HG03565 (cell line): ENCODE measurements at regions not wholly inside any gene's neighbourhood (a gene's known extent, or its start where the extent isn't known, plus 50 kb on each side); places are given as distances from the start of the nearest gene placed in this dataset.
"Not testable (repeated sequence)": the region's sequence is repeated elsewhere in the genome, so short reads cannot be mapped to it uniquely, and the experiment has no call there.

Experiments used
- ATAC-seq: cut with Tn5 transposase; IDR thresholded peaks from one replicate; pipeline ENCODE4 v1.9.1; 2021; ENCODE audit warnings: mild to moderate bottlenecking, moderate library complexity; ENCODE audit not compliant: unreplicated experiment

DNA sequence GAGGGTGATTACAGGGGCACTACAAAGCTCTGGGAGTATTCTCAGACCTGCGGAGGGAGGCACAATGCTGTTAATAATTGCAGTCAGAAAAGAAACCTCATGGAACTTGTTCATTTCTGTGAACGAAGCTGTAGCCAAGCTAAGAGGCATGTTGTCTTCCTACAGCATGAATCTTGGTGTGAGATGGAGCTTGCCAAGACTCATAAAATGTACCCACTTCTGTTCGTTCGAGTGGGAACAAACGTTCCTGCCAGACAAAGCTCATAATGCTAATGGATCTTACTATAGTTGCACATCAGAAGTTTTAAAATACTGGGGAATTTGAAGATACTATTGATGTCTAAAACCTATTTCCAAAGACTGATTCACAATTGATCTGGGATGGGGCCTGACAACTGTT, 489.1 kb downstream of the ZEB2 start:
- no peak for ATAC-seq

DNA sequence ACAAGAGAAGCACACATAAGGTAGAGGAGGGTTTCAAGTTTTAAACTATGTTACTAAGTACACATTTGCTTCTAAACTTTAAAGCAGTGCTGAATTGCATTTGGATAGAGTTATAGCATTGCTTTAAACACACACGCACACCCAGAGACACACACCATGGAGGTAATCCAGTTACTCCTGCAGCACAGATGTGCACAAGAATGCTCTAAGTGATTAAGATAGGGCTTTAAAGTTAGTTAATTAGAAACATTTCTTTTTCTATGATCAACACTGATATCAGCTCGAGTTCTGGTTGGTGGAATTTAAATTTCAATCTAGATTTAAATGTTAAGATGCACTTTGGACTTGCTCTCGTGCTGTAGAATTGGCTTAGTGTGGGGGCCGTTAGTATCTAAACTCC, 492.3 kb downstream of the ZEB2 start:
- ATAC-seq: no peak

DNA sequence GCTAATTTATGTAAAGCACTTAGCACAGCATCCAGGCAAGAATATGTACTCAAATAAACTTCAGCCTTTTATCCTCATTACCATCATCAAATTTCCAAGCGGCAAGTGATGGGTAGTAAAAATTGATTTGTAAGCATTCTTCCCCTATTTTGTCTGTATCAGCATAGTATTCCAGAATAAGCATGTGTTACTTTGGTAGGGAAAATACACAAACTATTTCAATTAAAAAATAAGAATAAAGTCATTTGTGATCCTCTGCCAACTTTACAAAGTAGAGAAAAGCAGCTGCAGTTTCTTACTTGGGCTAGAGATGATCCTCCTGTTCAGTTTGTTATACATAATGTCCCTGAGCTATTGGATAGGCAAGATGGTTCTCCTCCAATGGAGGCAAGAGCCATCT, 493.2 kb downstream of the ZEB2 start:
- ATAC-seq: no peak

DNA sequence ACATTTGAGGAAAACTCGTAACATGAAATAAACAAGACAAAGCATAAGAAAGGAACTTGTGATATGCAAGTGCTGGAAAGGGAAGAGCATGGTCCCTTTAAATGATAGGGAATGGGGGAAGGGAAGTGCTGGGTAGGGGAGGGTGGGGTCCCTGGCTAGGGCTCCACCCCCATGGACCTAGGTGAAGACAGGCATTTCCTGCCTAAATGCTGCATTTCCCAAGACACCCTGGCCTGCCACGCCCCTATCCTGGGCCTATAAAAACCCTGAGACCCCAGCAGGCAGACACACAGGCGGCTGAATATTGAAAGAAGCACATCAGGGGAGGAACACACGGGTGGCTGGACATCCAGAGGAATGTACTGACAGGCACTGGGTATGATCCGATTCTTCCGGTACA, 499.9 kb downstream of the ZEB2 start:
- no peak for ATAC-seq

DNA sequence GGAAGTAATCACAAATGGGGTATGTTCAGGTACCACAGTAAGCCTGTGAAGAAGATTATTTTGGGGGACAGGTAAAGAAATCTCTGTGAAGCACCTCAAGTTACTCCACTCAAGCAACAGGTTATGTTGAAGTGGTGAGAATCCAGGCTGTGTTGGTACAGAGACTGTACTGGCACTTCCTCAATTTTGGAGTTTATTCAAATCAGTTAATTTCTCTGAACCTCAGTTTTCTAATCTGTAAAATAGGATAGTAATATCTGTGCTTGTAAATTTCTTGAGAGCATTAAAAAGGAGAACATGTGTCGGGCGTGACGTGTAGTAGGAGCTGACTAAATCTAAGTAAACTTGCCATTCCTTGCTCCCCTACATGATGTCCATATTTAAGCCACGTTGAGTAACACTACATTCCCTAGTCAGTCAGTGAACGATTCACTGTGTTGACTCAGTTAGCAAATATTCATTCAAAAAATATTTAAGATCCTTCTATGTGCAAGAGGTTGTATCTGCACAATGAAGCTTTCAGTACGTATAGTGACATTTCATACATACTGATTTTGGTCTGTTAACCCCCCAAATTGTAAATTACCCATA, 504.2 kb downstream of the ZEB2 start:
- ATAC-seq: no peak

DNA sequence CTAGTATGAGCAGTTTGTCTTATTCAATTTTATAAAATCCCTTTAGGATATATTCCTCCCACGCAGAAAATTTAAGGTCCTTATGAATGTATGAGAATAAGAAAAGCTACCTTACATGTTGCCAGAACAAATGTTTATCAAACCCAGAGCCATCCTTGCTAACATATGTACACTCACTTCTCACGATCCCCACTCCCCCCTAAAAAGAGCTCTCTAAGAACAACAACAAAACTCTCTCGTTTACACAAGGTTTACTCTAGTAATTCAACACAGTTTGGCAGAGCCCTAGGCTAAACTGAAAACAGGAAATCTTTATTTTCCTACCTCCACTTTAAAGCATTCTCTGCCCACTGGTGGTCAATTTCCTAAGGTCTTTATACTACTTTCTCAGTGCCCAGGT, 504.9 kb downstream of the ZEB2 start:
- ATAC-seq: no peak

DNA sequence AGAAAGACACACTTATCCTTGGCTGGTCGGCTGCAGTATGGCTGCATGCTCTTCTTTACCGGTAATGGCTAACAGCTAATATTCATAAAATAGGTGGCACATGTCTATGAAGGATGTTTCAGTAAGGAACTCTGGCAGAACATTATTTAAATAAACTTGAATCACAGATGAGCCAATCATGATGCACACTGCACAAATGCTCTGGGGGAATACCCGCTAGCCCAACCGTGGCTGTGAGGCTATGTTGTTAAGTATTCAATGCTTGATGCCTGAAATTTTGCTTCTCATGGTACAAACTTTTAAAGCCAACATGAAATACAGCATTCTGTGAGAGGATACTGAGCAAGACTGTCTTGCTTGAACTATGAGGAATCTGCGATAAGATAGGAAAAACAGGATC, 505.8 kb downstream of the ZEB2 start:
- no peak for ATAC-seq

DNA sequence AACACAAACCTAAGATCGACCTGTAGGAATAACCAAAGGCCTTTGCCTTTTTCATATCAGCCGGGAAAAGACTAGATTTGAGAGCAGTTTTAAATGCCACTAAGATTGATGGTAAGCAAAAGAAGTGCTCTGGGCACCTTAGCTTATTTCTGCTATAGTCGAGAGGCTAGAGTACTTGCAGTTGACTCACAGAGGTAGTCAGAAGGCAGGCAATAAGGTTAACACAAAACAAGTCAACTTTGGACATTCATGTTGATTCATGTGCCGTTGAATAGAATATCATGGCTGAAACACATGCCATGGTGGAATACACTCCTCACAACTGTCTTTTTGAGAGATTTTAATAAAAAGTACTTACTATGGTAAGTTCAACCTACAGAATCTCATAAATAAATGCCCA, 507.6 kb downstream of the ZEB2 start:
- no peak for ATAC-seq

DNA sequence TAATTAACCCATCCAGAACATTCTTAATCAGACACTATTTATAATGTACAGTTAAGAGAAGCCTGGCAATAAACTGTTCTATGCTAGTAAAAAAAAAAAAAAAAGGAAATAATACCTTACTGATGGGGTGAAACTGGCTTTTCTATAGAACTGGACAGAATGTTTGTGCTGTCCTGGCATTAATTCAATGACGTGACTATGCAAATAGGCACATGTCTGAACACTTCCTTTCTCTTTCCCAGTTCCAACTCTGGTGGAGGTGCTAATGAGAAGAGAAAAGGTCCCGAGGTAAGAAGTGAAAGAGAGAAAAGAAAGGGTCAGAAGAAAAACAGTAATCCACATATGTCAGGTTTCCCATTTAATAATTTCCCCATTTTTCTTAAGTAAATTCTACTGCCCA, 508.4 kb downstream of the ZEB2 start:
- ATAC-seq: no peak

DNA sequence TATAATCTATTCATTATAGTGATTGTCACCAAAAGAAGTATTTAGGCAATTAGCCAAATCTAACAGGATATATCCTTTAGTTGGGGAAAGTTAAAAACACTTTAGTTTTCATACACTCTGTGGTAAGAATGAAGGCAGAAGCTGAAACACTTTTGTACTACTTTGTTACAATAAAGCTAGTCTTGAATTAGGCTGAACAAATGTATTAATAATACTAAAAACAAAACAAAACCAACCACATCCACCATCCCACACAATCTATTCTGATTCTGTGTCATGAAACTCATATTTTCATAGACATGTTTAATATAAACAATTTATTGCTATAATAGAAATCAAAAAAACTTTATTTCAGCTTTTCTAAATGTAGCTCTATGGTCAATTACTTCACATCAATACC, 508.8 kb downstream of the ZEB2 start:
- no peak for ATAC-seq

DNA sequence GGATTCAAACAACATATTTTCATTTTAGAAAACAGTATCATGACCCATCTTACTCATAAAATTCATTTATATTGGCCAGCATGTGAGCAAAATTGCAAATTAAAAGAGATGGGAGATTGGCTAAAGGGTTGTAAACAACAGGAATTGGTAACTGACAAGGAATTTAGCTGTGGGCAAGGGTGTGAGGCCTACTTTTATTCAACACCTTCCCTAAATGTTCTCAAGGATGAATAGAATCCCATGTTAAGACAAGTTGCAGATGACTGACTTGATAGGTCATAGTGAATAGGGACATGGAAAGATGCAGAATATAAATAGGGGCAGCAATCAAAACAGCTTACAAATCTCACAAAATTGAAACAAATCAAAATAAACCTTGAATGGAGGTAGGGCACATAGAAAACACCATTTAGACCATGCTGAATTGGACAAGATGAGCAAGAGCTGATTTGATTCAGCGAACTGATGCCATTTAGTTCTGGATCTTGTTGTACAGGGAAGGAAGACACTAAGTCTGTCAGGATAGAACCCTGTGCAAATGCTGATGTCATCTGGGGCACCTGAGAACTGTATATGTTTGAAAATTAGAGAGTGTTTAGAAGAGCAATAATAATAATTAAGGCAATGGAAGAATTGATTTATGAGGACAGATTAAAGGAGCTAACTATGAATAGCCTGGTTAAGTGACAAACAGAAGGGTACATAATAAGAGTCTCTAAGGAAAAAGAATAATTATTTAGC, 509.7 kb downstream of the ZEB2 start:
- no peak for ATAC-seq

DNA sequence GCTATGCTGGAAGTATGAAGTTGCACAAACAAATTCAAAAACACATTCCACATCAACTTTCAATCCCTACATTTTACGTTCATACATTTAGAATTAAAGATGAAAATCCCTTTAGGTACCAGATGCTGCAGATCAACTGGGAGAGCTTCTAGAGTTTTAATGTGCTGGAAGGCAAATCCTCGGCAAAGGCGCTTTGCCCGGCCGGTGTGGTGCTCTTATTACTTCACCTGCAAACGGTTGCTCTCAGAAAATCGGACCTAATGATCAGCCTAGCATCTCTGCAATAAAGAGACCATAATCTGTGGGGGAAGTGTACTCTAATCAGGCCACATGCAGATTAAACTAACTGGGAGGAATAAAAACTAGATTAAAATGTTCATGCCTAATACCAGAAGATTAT, 513.8 kb downstream of the ZEB2 start:
- no peak for ATAC-seq

DNA sequence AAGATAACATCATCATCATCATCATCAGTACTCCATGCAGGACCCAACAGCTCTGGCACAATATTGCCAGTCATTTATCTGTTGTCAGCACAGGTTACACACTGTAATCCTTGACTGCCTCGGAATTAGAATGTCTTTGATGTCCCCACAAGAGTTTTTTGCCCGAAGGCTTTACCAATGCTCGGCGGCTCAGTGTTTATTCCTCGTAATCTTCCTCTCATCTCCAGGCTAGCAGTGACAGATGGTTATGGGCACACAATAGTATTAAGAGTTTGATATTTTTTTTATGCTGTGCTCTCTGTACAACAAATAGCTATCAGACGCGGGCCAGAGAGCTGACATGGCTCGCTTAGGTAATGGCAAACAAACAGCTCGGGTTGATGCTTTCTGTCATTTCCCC, 515.2 kb downstream of the ZEB2 start:
- ATAC-seq: no peak

DNA sequence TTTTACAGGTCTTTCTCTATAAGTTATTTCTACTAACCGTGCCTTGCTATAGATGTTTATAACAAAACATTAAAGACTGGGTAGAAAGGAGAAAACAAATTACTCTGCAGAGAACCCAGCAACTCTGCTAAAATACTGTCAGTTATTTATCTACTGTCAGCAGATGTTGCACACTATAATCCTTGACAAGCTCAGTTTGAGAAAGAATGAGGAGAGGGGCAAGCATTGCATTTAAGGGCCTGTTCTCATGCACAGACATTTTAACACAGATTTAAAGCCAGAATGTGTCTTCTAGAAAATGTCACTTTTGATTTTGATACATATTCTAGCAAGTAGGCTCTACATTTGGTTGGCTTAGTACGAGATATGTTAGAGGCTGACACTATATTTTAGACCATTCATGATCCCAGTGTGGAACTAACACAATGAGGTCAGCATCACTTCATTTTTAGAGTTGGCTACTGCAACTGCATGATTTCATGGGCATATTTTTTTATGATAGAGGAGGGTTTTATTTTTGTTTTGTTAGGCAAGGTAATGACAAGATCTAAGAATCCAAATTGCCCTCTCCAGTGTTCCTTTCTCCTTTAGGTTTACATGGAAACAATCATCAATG, 516.4 kb downstream of the ZEB2 start:
- ATAC-seq: no peak

DNA sequence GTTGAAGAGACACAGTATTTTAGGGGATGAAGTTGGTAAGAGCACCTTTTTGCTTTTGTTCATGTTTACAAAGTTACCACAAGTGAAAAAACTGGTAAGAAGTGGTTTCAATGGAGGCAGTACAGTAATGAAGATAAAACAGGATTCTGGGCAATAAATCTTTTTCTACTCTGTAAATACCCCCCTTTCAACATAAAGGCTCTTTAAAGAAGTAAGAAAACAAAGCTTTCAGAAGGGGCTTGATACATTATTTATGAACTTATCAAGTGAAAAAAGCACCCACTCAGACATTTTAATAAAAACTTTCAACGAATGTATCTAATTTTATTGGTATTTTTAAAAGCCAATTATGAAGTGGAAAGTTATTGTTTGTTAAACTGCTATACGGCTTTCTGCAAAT, 522.9 kb downstream of the ZEB2 start:
- ATAC-seq: no peak

DNA sequence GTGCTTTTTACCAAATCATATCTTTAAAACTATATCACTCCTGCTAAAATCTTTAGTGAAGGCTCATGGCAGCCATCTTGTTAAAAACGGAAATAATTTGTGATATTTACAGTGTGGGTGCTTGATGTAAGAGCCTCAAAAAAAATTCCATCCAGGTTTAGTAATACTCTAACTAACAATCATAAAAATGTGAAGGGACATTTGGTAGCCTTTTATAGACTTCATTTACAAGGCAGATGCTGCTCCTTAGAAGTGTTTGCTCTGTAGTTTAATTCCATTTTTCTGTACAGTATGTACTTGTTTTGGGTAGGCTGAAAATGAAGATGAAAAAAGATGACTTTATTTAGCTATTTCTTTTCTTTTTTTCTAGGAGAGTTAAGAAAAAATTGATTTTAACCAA, 525.0 kb downstream of the ZEB2 start:
- ATAC-seq: no peak

DNA sequence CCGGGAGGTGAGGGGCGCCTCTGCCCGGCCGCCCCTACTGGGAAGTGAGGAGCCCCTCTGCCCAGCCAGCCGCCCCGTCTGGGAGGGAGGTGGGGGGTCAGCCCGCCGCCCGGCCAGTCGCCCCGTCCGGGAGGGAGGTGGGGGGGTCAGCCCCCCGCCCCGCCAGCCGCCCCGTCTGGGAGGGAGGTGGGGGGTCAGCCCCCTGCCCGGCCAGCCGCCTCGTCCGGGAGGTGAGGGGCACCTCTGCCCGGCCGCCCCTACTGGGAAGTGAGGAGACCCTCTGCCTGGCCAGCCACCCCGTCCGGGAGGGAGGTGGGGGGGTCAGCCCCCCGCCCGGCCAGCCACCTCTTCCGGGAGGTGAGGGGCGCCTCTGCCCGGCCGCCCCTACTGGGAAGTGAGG, 528.3 kb downstream of the ZEB2 start:
- not testable (repeated sequence) for ATAC-seq

DNA sequence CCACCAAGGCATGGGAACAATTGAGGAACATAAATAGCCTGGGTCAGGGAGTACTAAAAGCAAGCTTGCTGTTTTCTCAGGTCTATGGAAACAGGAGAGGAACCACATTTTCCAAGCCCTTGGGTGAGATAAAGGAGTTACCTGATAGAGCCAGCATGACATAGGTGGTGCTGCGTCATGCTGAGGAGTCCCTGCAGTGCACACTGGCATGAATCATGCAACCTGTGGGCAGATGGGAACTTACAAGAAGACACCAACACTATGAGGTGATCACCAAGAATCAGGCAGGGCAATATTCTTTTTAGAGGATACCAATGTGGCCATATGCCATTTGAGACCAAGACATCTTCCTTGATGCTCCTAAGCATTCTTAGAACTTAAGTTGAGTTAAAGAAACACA, 531.8 kb downstream of the ZEB2 start:
- ATAC-seq: no peak

DNA sequence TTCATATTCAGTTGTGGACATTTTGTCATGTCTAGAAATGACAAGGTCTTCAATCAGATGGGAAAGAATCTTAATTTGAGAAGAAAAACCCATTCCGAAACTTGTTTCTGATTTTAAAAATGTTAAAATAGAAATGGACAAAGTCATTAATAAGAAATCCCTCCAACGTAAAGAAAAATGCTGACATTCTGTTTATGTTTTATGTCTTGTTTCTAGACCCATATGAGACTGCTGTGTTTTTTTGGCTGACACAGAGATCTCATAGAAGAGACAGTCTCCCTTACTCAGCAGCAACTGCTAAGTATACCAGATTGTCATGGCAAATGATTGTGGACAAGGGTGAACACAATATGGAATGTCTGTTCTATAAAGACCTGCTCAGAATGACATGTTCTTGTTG, 538.5 kb downstream of the ZEB2 start:
- ATAC-seq: no peak

DNA sequence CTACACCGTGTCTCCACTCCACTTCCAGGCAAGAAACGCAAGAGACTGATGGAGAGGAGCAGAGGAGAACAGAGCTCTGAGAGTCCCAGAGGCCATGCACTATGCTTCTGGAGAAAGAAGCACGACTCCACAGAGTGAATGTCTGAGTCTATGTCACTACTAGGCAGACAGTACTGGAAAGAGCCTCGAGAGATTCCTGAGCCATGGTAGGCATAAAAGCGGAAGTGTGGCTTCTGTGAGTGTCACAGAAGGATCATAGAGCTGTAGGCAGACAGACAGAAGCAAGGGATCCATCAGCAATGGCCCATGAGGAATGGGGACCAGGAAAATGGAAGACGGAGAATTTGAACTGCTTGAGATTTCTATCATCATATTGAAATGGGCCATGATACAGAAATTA, 542.6 kb downstream of the ZEB2 start:
- ATAC-seq: no peak

DNA sequence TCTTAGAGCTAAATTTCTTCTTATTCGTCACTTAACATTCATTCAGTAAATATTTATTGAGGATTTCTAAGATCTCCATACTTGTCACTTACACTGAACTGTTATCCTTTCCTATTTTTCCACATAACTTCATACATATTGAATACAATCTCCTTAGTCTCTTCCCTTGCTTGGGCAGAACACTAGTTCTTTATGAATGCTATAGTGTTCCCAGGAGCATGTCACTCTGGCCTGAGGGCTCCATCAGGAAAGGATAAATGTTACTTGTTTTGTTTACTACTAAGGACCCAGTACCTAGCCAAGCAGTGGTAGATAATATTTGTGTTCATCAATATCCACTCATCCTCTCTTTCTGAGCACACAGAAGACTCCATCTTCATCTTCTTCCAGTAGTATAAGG, 544.7 kb downstream of the ZEB2 start:
- ATAC-seq: no peak

DNA sequence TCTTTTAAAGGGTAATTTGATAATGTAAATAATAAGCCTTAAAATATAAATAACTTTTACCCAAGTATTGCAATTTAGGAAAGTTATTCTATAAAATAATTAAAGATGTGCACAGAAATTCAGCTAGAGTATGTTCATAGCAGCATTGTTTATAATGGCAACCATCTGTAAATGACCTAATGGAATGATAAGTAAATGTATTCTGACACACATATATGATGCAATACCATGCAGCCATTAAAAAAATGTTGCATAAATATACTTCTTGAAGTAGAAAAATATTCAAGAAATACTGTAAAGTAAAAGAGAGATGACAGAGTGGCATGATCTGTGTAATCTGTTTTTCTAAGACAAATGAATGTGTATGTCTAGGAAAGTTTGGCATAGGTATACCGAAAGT, 545.7 kb downstream of the ZEB2 start:
- ATAC-seq: no peak

DNA sequence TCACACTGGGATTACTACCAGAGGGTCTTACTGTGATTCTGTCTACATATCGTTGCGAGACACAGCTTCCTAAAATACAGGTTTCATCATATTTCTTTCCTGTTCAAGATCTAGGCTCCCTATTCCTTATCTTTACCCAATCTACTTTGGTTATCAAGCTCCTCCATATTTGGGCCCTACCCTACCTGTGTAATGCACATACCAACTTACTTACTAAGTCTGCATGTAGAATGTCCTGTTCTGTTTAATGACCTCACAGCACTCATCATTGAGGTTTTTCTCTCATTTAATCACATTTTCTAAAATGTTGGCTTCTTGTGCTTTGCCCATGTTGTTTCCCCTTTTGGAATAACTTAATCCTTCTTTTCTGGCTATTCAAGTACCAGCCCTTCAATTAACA, 551.1 kb downstream of the ZEB2 start:
- no peak for ATAC-seq
